DMS79 treated with DMSO at 0.1 percent for 48 hours (cell line): ENCODE measurements at regions not wholly inside any gene's neighbourhood (a gene's known extent, or its start where the extent isn't known, plus 50 kb on each side); places are given as distances from the start of the nearest gene placed in this dataset.

Experiments
- DNase-seq: peaks from one replicate; lab custom pipeline; 2025; lab: John Stamatoyannopoulos, UW

- no peak for DNase-seq
Measured at GRCh38 chr2:41580806-41581205, 467.0 kb upstream of the PKDCC start.

- no peak for DNase-seq
Measured at GRCh38 chr2:41595240-41595639, 452.6 kb upstream of the PKDCC start.

GRCh38 chr2:41597680-41598079, 450.1 kb upstream of the PKDCC start:
- DNase-seq: no peak

- DNase-seq: no peak
Measured at GRCh38 chr2:41598161-41598894, 449.5 kb upstream of the PKDCC start.

GRCh38 chr2:41600460-41600859, 447.4 kb upstream of the PKDCC start:
- DNase-seq: no peak

- no peak for DNase-seq
Measured at GRCh38 chr2:41602341-41602740, 445.5 kb upstream of the PKDCC start.

GRCh38 chr2:41605311-41605710, 442.5 kb upstream of the PKDCC start:
- DNase-seq: no peak

- no peak for DNase-seq
Measured at GRCh38 chr2:41605914-41606313, 441.9 kb upstream of the PKDCC start.

- DNase-seq: no peak
Measured at GRCh38 chr2:41610501-41611190, 437.2 kb upstream of the PKDCC start.

GRCh38 chr2:41618754-41619153, 429.1 kb upstream of the PKDCC start:
- no peak for DNase-seq

GRCh38 chr2:41621095-41621494, 426.7 kb upstream of the PKDCC start:
- no peak for DNase-seq

- peak; percentile 26 for DNase-seq
Measured at GRCh38 chr2:41621563-41621962, 426.3 kb upstream of the PKDCC start.

GRCh38 chr2:41622301-41622700, 425.5 kb upstream of the PKDCC start:
- DNase-seq: no peak

- no peak for DNase-seq
Measured at GRCh38 chr2:41626936-41627335, 420.9 kb upstream of the PKDCC start.

GRCh38 chr2:41634686-41635085, 413.1 kb upstream of the PKDCC start:
- no peak for DNase-seq

GRCh38 chr2:41644936-41645335, 402.9 kb upstream of the PKDCC start:
- DNase-seq: no peak

GRCh38 chr2:41647468-41648050, 400.3 kb upstream of the PKDCC start:
- DNase-seq: no peak

GRCh38 chr2:41657226-41657625, 390.6 kb upstream of the PKDCC start:
- no peak for DNase-seq

GRCh38 chr2:41659758-41660157, 388.1 kb upstream of the PKDCC start:
- no peak for DNase-seq

GRCh38 chr2:41662461-41662860, 385.4 kb upstream of the PKDCC start:
- DNase-seq: no peak

- no peak for DNase-seq
Measured at GRCh38 chr2:41663056-41663455, 384.8 kb upstream of the PKDCC start.

GRCh38 chr2:41668529-41668928, 379.3 kb upstream of the PKDCC start:
- DNase-seq: no peak

- DNase-seq: no peak
Measured at GRCh38 chr2:41678639-41679038, 369.2 kb upstream of the PKDCC start.
